Smooth muscle cell (in vitro differentiated cells): ENCODE measurements at regions not wholly inside any gene's neighbourhood (a gene's known extent, or its start where the extent isn't known, plus 50 kb on each side); places are given as distances from the start of the nearest gene placed in this dataset.

ENCODE experiments used
- DNase-seq: peaks from one replicate; lab custom pipeline; 2025; ENCODE audit not compliant: unreplicated experiment; lab: John Stamatoyannopoulos, UW
- H2AFZ ChIP-seq: fragments of 200-600 bp; sonication (generic); 2 replicates; pipeline ENCODE4 v1.6.0; 2016; ENCODE audit warnings: antibody characterized with exemption, low read depth, mild to moderate bottlenecking
- H3F3A ChIP-seq: fragments of 200-600 bp; sonication (generic); 2 replicates; pipeline ENCODE4 v1.6.0; 2017; ENCODE audit warnings: antibody characterized with exemption, low read depth
- H3K27ac ChIP-seq: fragments of 200-600 bp; sonication (generic); 2 replicates; pipeline ENCODE4 v1.5.1; 2016; ENCODE audit warnings: low read depth, mild to moderate bottlenecking
- H3K27me3 ChIP-seq: fragments of 200-600 bp; sonication (generic); 2 replicates; pipeline ENCODE4 v1.6.1; 2016; ENCODE audit warnings: low read depth, mild to moderate bottlenecking
- H3K36me3 ChIP-seq: fragments of 200-600 bp; sonication (generic); 2 replicates; pipeline ENCODE4 v1.5.1; 2016; ENCODE audit warnings: low read depth
- H3K4me1 ChIP-seq: fragments of 200-600 bp; sonication (generic); 2 replicates; pipeline ENCODE4 v1.5.1; 2016; ENCODE audit warnings: low read depth
- H3K4me2 ChIP-seq: fragments of 200-600 bp; sonication (generic); 2 replicates; pipeline ENCODE4 v1.6.0; 2016; ENCODE audit warnings: mild to moderate bottlenecking
- H3K4me3 ChIP-seq: fragments of 200-600 bp; sonication (generic); 2 replicates; pipeline ENCODE4 v1.5.1; 2016; ENCODE audit warnings: mild to moderate bottlenecking
- H3K79me2 ChIP-seq: fragments of 200-600 bp; sonication (generic); 2 replicates; pipeline ENCODE4 v1.6.0; 2016; ENCODE audit warnings: low read depth, mild to moderate bottlenecking
- H3K9ac ChIP-seq: fragments of 200-600 bp; sonication (generic); 2 replicates; pipeline ENCODE4 v1.6.0; 2016; ENCODE audit warnings: low read depth
- H3K9me3 ChIP-seq: fragments of 200-600 bp; sonication (generic); replicated peaks from 2 replicates; pipeline ENCODE4 v1.5.1; 2016; ENCODE audit warnings: low read depth
- H4K20me1 ChIP-seq: fragments of 200-600 bp; sonication (generic); 2 replicates; pipeline ENCODE4 v1.6.0; 2016; ENCODE audit warnings: low read depth
- WGBS: methylation state at CpG from one replicate; pipeline ENCODE4 v1.1.7; 2016; ENCODE audit warnings: low lambda C conversion rate; 5-methylcytosine and 5-hydroxymethylcytosine counted together
- TF ChIP-seq, protein P1 (sequence below): fragments of 200-600 bp; sonication (generic); IDR thresholded peaks from 2 replicates; pipeline ENCODE4 v1.5.1; 2017; ENCODE audit warnings: borderline replicate concordance, mild to moderate bottlenecking, antibody characterized with exemption; ENCODE audit not compliant: insufficient read depth, poor library complexity, severe bottlenecking

DNA sequence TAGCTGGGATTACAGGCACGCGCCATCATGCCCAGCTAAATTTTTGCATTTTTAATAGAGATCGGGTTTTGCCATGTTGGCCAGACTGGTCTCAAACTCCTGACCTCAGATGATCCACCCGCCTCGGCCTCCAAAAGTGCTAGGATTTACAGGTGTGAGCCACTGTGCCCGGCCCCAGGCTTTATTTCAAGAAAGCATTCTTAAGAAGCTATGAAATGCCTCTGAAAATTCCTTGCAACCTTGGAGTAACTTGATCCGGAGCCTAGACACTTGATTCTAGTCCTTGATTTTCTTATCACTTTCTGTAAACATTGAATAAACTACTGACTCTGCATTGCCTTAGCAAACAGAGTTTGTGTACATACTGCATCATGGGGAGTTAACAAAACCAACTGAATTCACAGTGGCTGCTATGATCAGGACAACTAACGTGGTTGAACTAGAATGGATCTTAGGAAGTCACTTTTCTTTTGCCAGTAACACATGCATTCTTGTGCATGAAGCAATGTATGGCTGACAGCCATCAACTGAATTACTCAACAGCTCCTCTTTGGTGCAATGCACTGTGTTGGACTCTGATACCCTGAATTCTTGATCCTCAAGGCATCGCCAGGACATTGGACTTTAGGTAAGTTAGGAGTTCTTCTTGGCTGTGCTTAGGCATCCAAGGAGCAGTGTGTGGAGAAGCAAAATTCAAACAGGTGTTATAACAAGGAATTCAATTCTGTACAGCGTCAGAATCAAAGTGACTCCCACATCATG lies 102.8 kb upstream of the TMEM170B start:
- DNase-seq, result no peak
- no peak overlapping the region for H2AFZ ChIP-seq
- no peaks in the 10 kb centered on the region for H3K27me3 ChIP-seq
- H3K9me3 ChIP-seq, result no peaks in the 10 kb centered on the region
- no peak overlapping the region for H3K4me3 ChIP-seq
- H3K36me3 ChIP-seq, result no peaks in the 10 kb centered on the region
- peak overlapping the region; percentile 34 for H3K4me2 ChIP-seq
- WGBS, result 62% methylated on average over 10 of the region's 10 CpGs
- no peak overlapping the region for H3K9ac ChIP-seq
- peaks cover 19% of the 10 kb centered on the region for H3F3A ChIP-seq
- H4K20me1 ChIP-seq, result no peaks in the 10 kb centered on the region
- peak overlapping the region; percentile 96 for H3K27ac ChIP-seq
- TF ChIP-seq, protein P1, sequence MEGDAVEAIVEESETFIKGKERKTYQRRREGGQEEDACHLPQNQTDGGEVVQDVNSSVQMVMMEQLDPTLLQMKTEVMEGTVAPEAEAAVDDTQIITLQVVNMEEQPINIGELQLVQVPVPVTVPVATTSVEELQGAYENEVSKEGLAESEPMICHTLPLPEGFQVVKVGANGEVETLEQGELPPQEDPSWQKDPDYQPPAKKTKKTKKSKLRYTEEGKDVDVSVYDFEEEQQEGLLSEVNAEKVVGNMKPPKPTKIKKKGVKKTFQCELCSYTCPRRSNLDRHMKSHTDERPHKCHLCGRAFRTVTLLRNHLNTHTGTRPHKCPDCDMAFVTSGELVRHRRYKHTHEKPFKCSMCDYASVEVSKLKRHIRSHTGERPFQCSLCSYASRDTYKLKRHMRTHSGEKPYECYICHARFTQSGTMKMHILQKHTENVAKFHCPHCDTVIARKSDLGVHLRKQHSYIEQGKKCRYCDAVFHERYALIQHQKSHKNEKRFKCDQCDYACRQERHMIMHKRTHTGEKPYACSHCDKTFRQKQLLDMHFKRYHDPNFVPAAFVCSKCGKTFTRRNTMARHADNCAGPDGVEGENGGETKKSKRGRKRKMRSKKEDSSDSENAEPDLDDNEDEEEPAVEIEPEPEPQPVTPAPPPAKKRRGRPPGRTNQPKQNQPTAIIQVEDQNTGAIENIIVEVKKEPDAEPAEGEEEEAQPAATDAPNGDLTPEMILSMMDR, result no peak
- H3K79me2 ChIP-seq, result no peaks in the 10 kb centered on the region
- peaks cover 14% of the 10 kb centered on the region for H3K4me1 ChIP-seq

DNA sequence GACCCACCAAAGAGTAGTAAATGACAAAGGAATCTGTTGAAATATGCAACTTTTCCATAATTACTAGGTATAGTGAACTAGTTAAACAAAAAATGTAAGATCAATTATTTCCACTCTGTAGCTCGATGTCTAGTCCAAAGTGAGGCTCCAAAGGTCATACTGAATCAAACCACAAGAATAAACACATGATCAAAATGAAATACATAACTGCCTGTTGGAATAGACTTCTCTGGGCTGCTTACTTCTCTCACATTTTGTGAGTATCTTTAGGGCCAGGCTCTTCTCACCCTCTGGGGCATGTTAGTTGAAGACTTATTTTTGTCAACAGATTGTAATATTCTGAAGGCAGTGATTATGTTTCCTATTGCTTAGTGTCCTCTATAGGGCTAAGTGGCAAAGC lies 103.7 kb upstream of the TMEM170B start:
- DNase-seq, result no peak
- TF ChIP-seq, protein P1, result no peak

DNA sequence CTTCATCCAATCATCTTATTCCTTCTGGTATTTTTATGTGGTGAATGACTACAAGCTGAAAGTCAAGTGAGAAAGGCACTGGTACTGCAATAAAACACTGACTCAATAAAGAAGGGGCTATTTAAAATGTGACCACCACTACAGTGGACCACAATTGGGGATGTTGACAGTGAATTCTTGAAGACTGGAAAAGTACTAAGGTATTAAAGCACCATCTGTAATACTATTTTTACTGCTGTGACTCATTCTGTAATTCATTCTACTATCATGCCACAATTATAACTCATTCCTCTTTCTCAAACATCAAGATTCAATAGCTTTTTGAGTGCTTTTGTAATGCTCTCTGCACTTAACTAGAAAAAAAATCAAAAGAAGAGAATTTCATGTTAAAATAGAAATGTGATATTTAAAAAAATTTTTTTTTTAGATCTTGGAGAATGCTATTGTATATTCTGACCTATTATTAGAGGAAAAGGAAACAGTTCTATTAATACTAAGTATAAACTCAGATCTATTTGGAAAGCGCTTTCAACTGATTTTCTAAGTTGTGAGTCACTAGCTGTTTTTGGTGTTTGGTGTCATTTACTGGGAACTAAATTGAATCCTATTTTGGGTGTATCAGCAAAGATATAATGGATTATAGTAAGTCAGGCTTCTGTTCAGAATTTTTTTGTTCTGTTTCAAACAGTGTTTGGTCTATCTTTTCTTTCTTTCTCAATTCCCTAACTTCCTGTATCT lies 104.7 kb upstream of the TMEM170B start:
- Histone ChIP-seq H4K20me1 (no peaks in the 10 kb centered on the region), H3K4me2 (peak overlapping the region; percentile 70), H3K4me3 (no peak overlapping the region), H3K79me2 (no peaks in the 10 kb centered on the region), H2AFZ (no peak overlapping the region), H3F3A (peaks cover 30% of the 10 kb centered on the region), H3K27ac (peak overlapping the region; percentile 96), H3K9ac (peak overlapping the region; percentile 67), H3K4me1 (peaks cover 32% of the 10 kb centered on the region), H3K36me3 (no peaks in the 10 kb centered on the region), H3K27me3 (no peaks in the 10 kb centered on the region), H3K9me3 (no peaks in the 10 kb centered on the region)
- 30% methylated on average over 1 of the region's 1 CpG for WGBS
- DNase-seq, result no peak
- TF ChIP-seq, protein P1, result no peak

More for the DNA sequence above, 103.7 kb upstream of the TMEM170B start:
- Histone ChIP-seq H3K27me3 (no peaks in the 10 kb centered on the region), H3K9me3 (no peaks in the 10 kb centered on the region), H3F3A (peaks cover 24% of the 10 kb centered on the region), H3K36me3 (no peaks in the 10 kb centered on the region), H3K79me2 (no peaks in the 10 kb centered on the region), H3K4me1 (peaks cover 22% of the 10 kb centered on the region), H2AFZ (no peak overlapping the region), H3K27ac (peak overlapping the region; percentile 96), H3K9ac (peak overlapping the region; percentile 67), H3K4me2 (peak overlapping the region; percentile 70), H4K20me1 (no peaks in the 10 kb centered on the region), H3K4me3 (no peak overlapping the region)
- WGBS, result 52% methylated on average over 1 of the region's 1 CpG
